HCT116 (cell line): ENCODE measurements at regions not wholly inside any gene's neighbourhood (a gene's known extent, or its start where the extent isn't known, plus 50 kb on each side); places are given as distances from the start of the nearest gene placed in this dataset.

Source experiments
- CEBPB ChIP-seq: IDR thresholded peaks from 2 replicates; pipeline ENCODE4 v1.6.1; 2012; ENCODE audit warnings: low read depth
- CTCF ChIP-seq, 3 experiments: fragments of 200-600 bp in 1 of 3; sonication (generic) in 1 of 3; IDR thresholded peaks in 2 of 3; conservative IDR thresholded peaks in 1 of 3; 2 replicates each; pipeline ENCODE4 v1.5.1; 2012 to 2017; ENCODE audit warnings: low read depth in 2 of 3, low read length in 2 of 3, antibody characterized with exemption in 1 of 3, borderline replicate concordance in 1 of 3, control low read depth in 1 of 3, mild to moderate bottlenecking in 1 of 3, mixed read lengths in 1 of 3, mixed run types in 1 of 3, moderate library complexity in 1 of 3; ENCODE audit not compliant: insufficient read depth in 1 of 3
- FOSL1 ChIP-seq: IDR thresholded peaks from 2 replicates; pipeline ENCODE4 v1.6.1; 2012; ENCODE audit warnings: low read depth
- POLR2A ChIP-seq: IDR thresholded peaks from 2 replicates; pipeline ENCODE4 v1.7.0; 2011; ENCODE audit warnings: borderline replicate concordance; ENCODE audit not compliant: insufficient read depth, insufficient read length; ENCODE audit errors: extremely low read depth
- ZNF274 ChIP-seq: fragments of 200-500 bp; sonication (Bioruptor generic); IDR thresholded peaks from 2 replicates; pipeline ENCODE4 v1.6.1; 2014; ENCODE audit warnings: mild to moderate bottlenecking, low read depth, low read length, inconsistent platforms

DNA sequence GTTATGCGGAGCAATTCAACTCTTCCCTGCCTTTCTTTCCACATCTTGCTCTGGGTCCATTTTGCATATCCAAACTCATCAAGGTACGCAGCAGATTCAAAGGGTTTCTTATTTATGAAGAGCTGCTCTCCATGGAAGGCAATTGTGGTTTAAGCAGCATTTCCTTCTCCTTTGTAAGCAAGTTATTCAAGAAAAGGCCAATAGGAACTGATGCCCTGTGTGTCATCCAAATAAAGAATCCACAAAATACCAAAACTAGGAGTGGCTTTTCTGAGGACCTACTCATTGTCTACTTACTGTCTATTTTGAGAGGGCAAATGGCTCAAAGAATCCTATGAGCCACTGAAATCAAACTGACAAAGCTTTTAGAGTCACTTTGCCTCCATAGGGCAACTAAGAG is 253.1 kb downstream of the PTEN start:
- TF ChIP-seq POLR2A, result no peak
- TF ChIP-seq CEBPB, result no peak
- no peak for TF ChIP-seq FOSL1
- TF ChIP-seq ZNF274, result no peak
- no peak for TF ChIP-seq CTCF (IDR thresholded peaks at IDR 0.05 in 2 of 3, conservative IDR thresholded peaks at IDR 0.05 in 1 of 3; ENCODE audit: borderline replicate concordance in 1 of 3, insufficient read depth in 1 of 3, low read depth in 2 of 3, low read length in 2 of 3)
